ENCODE measurements at regions not wholly inside any gene's neighbourhood (a gene's known extent, or its start where the extent isn't known, plus 50 kb on each side); places are given as distances from the start of the nearest gene placed in this dataset.

DNA sequence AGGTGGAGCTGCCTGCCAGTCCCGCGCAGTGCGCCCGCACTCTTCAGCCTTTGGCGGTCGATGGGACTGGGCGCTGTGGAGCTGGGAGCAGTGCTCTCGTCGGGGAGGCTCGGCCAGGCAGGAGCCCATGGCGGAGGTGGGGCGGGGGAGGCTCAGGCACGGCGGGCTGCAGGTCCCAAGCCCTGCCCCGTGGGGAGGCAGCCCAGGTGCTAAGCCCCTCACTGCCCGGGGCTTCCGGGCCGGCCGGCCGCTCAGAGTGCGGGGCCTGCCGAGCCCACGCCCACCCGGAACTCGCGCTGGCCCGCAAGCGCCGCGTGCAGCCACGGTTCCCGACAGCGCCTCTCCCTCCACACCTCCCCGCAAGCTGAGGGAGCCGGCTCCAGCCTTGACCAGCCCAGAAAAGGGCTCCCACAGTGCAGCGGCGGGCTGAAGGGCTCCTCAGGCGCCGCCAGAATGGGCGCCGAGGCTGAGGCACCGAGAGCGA, 316.4 kb downstream of the RND3 start:
- no peak for TF ChIP-seq EZH2 (IDR thresholded peaks at IDR 0.05; ENCODE audit: borderline replicate concordance, low read length)
- TF ChIP-seq, protein P1, sequence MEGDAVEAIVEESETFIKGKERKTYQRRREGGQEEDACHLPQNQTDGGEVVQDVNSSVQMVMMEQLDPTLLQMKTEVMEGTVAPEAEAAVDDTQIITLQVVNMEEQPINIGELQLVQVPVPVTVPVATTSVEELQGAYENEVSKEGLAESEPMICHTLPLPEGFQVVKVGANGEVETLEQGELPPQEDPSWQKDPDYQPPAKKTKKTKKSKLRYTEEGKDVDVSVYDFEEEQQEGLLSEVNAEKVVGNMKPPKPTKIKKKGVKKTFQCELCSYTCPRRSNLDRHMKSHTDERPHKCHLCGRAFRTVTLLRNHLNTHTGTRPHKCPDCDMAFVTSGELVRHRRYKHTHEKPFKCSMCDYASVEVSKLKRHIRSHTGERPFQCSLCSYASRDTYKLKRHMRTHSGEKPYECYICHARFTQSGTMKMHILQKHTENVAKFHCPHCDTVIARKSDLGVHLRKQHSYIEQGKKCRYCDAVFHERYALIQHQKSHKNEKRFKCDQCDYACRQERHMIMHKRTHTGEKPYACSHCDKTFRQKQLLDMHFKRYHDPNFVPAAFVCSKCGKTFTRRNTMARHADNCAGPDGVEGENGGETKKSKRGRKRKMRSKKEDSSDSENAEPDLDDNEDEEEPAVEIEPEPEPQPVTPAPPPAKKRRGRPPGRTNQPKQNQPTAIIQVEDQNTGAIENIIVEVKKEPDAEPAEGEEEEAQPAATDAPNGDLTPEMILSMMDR (IDR thresholded peaks at IDR 0.05; ENCODE audit: low read length): no peak
